Type B pancreatic cell (in vitro differentiated cells): ENCODE measurements at regions not wholly inside any gene's neighbourhood (a gene's known extent, or its start where the extent isn't known, plus 50 kb on each side); places are given as distances from the start of the nearest gene placed in this dataset.
A peak's percentile ranks its signal among the peaks of the same experiment; 100 is the strongest.

Source experiments
- DNase-seq: peaks from one replicate; pipeline ENCODE4 v3.0.0; 2021; ENCODE audit warnings: mixed read lengths; ENCODE audit not compliant: unreplicated experiment; ENCODE audit errors: extremely low spot score
- H3K27ac Mint-ChIP-seq: 2 replicates; pipeline ENCODE4 v1.8.0; 2021; ENCODE audit warnings: mild to moderate bottlenecking, mixed read lengths
- H3K27me3 Mint-ChIP-seq: 2 replicates; pipeline ENCODE4 v1.8.0; 2021; ENCODE audit warnings: mixed read lengths
- H3K36me3 Mint-ChIP-seq: 2 replicates; pipeline ENCODE4 v1.8.0; 2021; ENCODE audit warnings: mixed read lengths
- H3K4me1 Mint-ChIP-seq: one replicate; pipeline ENCODE4 v1.8.0; 2021; ENCODE audit warnings: mixed read lengths; ENCODE audit not compliant: unreplicated experiment
- H3K4me3 Mint-ChIP-seq: 2 replicates; pipeline ENCODE4 v1.8.0; 2021; ENCODE audit warnings: mild to moderate bottlenecking, mixed read lengths
- H3K9me3 Mint-ChIP-seq: 2 replicates; pipeline ENCODE4 v1.8.0; 2021; ENCODE audit warnings: mixed read lengths
- CTCF ChIP-seq: fragments of 200-600 bp; sonication (generic); conservative IDR thresholded peaks from 2 replicates; pipeline ENCODE4 v1.5.0; 2021; ENCODE audit warnings: antibody characterized with exemption, mild to moderate bottlenecking

DNA sequence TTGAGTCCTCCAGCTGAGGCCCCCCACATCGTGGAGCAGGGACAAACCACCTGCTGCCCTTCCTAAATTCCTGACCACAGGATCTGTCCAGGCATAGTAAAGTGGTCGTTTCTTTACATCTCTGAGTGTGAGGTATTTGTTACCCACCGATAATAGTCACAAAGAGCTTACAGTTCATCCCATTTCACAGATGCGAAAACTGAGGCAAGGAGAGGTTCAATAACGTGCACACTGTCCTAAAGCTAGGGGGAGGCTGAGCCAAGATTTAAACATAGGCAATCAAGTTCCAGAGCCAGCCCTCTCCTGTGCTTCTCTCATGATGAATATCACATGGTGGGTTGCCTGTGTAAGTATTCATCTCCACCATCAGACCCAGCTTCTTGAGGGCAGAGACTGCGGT lies 135.4 kb downstream of the CCT6B start:
- no peak for DNase-seq
- no peak overlapping the region for H3K4me3 Mint-ChIP-seq
- TF ChIP-seq CTCF, result no peak
- H3K27me3 Mint-ChIP-seq, result peaks cover 51% of the 10 kb centered on the region
- H3K36me3 Mint-ChIP-seq, result no peaks in the 10 kb centered on the region
- peaks cover 5% of the 10 kb centered on the region for H3K4me1 Mint-ChIP-seq
- no peak overlapping the region for H3K27ac Mint-ChIP-seq
- H3K9me3 Mint-ChIP-seq, result no peaks in the 10 kb centered on the region

DNA sequence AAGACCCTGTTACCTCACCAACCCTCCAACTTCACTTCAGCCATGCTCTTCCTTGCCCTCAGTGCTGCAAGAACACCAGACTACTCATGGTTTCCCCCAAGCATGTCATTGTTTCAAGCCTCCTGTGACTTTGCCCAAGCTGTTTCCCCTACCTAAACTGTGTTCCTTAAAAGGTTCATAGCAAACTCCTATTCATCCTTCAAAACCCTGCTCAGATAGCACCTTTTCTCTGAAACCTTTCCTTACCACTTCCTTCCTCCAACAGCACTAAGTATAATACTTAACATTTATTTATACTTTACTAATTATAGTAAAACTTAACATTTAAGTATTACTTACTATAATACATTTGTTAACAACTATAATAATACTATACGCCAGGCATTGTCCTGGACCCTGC lies 136.2 kb downstream of the CCT6B start:
- Mint-ChIP-seq H3K27ac (no peak overlapping the region), H3K36me3 (no peaks in the 10 kb centered on the region), H3K27me3 (peaks cover 51% of the 10 kb centered on the region), H3K4me1 (peaks cover 5% of the 10 kb centered on the region), H3K9me3 (no peaks in the 10 kb centered on the region), H3K4me3 (no peak overlapping the region)
- TF ChIP-seq CTCF, result no peak
- DNase-seq, result no peak

GRCh38 chr17:34823023-34823422 lies 138.2 kb downstream of the CCT6B start:
- Mint-ChIP-seq H3K27me3 (peaks cover 39% of the 10 kb centered on the region), H3K36me3 (no peaks in the 10 kb centered on the region), H3K27ac (no peak overlapping the region), H3K4me1 (peaks cover 5% of the 10 kb centered on the region), H3K9me3 (no peaks in the 10 kb centered on the region), H3K4me3 (no peak overlapping the region)
- no peak for DNase-seq
- TF ChIP-seq CTCF, result no peak

DNA sequence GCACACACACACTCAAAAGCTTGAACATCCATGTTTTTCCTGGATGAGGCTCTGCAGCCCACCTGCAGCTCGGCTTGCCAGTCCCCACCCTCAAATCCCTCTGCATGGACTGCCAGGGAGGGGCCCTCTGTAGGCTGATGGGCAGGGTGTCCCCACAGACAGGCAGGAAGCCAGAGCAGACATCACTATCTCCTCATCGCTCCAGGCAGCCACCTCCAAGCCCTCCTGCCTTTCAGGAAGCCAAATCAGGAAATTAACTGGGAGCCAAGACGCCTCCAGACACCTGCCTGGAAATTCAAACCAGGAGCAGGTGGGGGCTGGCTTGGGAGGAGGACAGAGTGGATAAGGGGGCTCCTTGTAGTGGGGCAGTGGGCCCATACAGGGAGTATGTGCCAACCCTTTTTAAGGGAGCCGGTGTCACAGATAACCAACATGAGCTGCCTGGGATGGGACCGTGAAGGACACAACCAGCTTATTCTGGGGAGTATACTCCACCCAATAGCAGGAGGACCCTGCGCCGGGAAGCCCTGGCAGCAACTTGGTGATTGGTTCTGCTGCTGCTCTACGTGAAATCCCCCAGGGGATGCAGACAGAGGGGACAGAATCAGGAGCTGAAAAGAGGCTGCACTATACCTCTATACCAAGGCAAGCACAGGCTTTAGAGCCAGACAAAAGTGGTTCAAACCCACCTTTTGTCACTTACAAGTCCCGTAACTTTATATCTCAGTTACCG lies 139.1 kb downstream of the CCT6B start:
- no peak for DNase-seq
- Mint-ChIP-seq H3K27ac (no peak overlapping the region), H3K9me3 (no peaks in the 10 kb centered on the region)

DNA sequence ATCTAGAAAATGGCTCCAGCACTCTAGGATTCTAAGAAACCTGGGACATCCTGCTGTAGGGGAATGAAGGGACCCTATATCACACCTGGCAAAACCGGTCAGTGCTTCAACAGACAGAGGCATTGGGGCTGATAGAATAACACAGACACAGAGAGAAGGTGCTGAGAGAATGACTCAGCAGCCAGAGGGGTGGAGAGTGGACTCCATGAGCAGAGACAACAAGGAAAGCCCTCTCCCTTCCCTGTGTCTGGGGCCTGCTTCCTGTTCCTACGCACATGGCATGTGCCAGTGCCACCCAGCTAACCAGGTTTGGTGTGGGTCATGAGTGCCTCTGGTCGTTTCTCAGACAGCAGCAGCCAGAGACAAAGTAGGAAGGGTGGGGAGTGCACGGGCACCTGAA lies 140.3 kb downstream of the CCT6B start:
- H3K27ac Mint-ChIP-seq, result peak overlapping the region; percentile 74
- no peaks in the 10 kb centered on the region for H3K9me3 Mint-ChIP-seq
- H3K4me1 Mint-ChIP-seq, result peaks cover 18% of the 10 kb centered on the region
- no peak for DNase-seq
- H3K27me3 Mint-ChIP-seq, result peaks cover 39% of the 10 kb centered on the region
- no peak overlapping the region for H3K4me3 Mint-ChIP-seq
- no peaks in the 10 kb centered on the region for H3K36me3 Mint-ChIP-seq
- TF ChIP-seq CTCF, result no peak

More for the DNA sequence above, 139.1 kb downstream of the CCT6B start:
- no peak overlapping the region for H3K4me3 Mint-ChIP-seq
- H3K36me3 Mint-ChIP-seq, result no peaks in the 10 kb centered on the region
- TF ChIP-seq CTCF, result no peak
- peaks cover 7% of the 10 kb centered on the region for H3K4me1 Mint-ChIP-seq
- H3K27me3 Mint-ChIP-seq, result peaks cover 40% of the 10 kb centered on the region
